ENCODE measurements at regions not wholly inside any gene's neighbourhood (a gene's known extent, or its start where the extent isn't known, plus 50 kb on each side); places are given as distances from the start of the nearest gene placed in this dataset.

DNA sequence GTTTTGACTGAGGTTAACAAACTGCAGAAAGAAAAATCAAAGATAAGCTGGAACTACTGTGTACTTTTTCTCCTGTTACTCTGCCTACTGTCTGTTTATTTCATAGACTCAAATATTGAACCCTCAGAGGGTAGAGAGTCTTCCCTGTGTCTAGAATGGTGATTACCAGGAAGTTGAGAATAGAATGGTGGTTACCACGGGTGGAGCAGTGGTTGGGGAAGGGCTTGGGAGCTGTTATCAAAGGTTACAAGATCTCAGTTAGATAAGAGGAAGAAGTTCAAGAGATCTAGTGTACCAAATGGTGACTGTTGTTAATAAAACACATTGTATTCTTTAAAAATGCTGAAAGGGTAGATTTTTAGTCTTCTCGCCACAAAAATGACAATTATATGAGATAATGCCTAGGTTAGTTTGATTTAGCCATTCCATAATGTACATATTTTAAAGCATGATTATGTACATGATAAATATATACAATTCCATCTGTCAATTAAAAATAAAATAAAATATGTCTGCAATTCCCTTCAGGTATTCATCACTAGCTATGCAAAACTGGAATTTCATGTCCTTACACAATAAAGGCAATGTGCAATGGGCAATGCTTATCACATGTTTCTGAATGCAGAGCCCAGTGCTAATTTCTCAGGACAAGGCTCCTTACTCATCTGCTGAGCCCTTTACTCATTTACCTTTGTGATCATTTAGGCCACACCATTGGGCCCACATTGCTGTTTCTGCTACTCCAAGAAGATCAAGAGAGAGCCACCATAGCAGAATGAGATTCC lies 474.3 kb upstream of the CAMK1G start:
- TF ChIP-seq, protein P1, sequence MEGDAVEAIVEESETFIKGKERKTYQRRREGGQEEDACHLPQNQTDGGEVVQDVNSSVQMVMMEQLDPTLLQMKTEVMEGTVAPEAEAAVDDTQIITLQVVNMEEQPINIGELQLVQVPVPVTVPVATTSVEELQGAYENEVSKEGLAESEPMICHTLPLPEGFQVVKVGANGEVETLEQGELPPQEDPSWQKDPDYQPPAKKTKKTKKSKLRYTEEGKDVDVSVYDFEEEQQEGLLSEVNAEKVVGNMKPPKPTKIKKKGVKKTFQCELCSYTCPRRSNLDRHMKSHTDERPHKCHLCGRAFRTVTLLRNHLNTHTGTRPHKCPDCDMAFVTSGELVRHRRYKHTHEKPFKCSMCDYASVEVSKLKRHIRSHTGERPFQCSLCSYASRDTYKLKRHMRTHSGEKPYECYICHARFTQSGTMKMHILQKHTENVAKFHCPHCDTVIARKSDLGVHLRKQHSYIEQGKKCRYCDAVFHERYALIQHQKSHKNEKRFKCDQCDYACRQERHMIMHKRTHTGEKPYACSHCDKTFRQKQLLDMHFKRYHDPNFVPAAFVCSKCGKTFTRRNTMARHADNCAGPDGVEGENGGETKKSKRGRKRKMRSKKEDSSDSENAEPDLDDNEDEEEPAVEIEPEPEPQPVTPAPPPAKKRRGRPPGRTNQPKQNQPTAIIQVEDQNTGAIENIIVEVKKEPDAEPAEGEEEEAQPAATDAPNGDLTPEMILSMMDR (IDR thresholded peaks at IDR 0.05) = no peak
- TF ChIP-seq POLR2AphosphoS5 (IDR thresholded peaks at IDR 0.05; ENCODE audit: low read depth, low read length) = no peak
- TF ChIP-seq SIN3A (IDR thresholded peaks at IDR 0.05; ENCODE audit: borderline replicate concordance, insufficient read depth, low read depth, low read length) = no peak
- TF ChIP-seq TCF7L2 (IDR thresholded peaks at IDR 0.05; ENCODE audit: low read depth, low read length) = no peak
- TF ChIP-seq, protein P2, sequence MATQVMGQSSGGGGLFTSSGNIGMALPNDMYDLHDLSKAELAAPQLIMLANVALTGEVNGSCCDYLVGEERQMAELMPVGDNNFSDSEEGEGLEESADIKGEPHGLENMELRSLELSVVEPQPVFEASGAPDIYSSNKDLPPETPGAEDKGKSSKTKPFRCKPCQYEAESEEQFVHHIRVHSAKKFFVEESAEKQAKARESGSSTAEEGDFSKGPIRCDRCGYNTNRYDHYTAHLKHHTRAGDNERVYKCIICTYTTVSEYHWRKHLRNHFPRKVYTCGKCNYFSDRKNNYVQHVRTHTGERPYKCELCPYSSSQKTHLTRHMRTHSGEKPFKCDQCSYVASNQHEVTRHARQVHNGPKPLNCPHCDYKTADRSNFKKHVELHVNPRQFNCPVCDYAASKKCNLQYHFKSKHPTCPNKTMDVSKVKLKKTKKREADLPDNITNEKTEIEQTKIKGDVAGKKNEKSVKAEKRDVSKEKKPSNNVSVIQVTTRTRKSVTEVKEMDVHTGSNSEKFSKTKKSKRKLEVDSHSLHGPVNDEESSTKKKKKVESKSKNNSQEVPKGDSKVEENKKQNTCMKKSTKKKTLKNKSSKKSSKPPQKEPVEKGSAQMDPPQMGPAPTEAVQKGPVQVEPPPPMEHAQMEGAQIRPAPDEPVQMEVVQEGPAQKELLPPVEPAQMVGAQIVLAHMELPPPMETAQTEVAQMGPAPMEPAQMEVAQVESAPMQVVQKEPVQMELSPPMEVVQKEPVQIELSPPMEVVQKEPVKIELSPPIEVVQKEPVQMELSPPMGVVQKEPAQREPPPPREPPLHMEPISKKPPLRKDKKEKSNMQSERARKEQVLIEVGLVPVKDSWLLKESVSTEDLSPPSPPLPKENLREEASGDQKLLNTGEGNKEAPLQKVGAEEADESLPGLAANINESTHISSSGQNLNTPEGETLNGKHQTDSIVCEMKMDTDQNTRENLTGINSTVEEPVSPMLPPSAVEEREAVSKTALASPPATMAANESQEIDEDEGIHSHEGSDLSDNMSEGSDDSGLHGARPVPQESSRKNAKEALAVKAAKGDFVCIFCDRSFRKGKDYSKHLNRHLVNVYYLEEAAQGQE (IDR thresholded peaks at IDR 0.05; ENCODE audit: insufficient read depth in 1 of 2, low read depth in 2 of 2, low read length in 1 of 2) = no peak

DNA sequence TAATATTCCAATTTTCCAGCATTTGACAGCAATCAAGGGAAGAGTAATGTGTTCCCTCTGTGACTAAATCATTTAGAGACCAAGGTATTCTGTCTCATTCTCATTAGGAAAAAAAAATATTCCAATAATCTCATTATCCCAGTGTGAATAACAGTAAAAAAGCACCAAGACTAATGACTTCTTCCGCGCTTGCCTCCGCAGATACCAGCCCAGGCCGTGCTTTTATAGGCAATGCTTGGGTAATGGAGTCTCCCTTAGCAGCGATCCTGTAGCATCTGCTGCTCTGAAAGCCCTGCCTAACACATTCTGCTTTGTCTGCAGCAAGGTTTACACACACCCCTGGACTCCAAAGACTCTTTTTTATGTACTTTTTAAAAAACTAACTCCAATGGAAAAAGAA lies 470.0 kb upstream of the CAMK1G start:
- no peak for DNase-seq (ENCODE audit: low read depth, low spot score)
- intact Hi-C loops (cut with micrococcal nuclease; ENCODE audit: unreplicated experiment) = no loop called here
- no peaks in the 10 kb centered on the region for H3K27me3 ChIP-seq (ENCODE audit: control insufficient read depth, insufficient read depth, low read length)
- in situ Hi-C loops (cut with HindIII; ENCODE audit: low pct_unique_long_range_greater_than_20kb, low sequenced_read_pairs) = no loop called here
- no peak for ATAC-seq
- H3K4me3 ChIP-seq (ENCODE audit: low read depth in 2 of 2, low read length in 2 of 2) = no peak overlapping the region
- H3K9me3 ChIP-seq (ENCODE audit: control insufficient read depth, insufficient read depth, low read depth, low read length) = no peaks in the 10 kb centered on the region
- CTCF ChIA-PET = no interaction called here
- TF ChIP-seq TCF7L2 (IDR thresholded peaks at IDR 0.05; ENCODE audit: low read depth, low read length) = no peak
- TF ChIP-seq, protein P2 (IDR thresholded peaks at IDR 0.05; ENCODE audit: insufficient read depth in 1 of 2, low read depth in 2 of 2, low read length in 1 of 2) = no peak
- no peak for TF ChIP-seq POLR2AphosphoS5 (IDR thresholded peaks at IDR 0.05; ENCODE audit: low read depth, low read length)
- TF ChIP-seq SIN3A (IDR thresholded peaks at IDR 0.05; ENCODE audit: borderline replicate concordance, insufficient read depth, low read depth, low read length) = no peak
- TF ChIP-seq, protein P1 (IDR thresholded peaks at IDR 0.05) = no peak
- POLR2A ChIA-PET = no interaction called here
- no peaks in the 10 kb centered on the region for H3K36me3 ChIP-seq (ENCODE audit: control insufficient read depth, insufficient read depth, low read length)
- H3K4me1 ChIP-seq (ENCODE audit: control insufficient read depth, insufficient read depth, low read length) = no peaks in the 10 kb centered on the region
- no peak overlapping the region for H3K27ac ChIP-seq (ENCODE audit: low read length)
- BruUV-seq (replicated peaks) = no TSS peak

More for the DNA sequence above, 474.3 kb upstream of the CAMK1G start:
- H3K4me1 ChIP-seq (ENCODE audit: control insufficient read depth, insufficient read depth, low read length) = no peaks in the 10 kb centered on the region
- DNase-seq (ENCODE audit: low read depth, low spot score) (no peak), ATAC-seq (no peak)
- no peak overlapping the region for H3K4me3 ChIP-seq (ENCODE audit: low read depth in 2 of 2, low read length in 2 of 2)
- no peaks in the 10 kb centered on the region for H3K36me3 ChIP-seq (ENCODE audit: control insufficient read depth, insufficient read depth, low read length)
- no peak overlapping the region for H3K27ac ChIP-seq (ENCODE audit: low read length)
- in situ Hi-C loops (cut with HindIII; ENCODE audit: low pct_unique_long_range_greater_than_20kb, low sequenced_read_pairs) = no loop called here
- H3K9me3 ChIP-seq (ENCODE audit: control insufficient read depth, insufficient read depth, low read depth, low read length) = no peaks in the 10 kb centered on the region
- ChIA-PET CTCF (no interaction called here), POLR2A (no interaction called here)
- intact Hi-C loops (cut with micrococcal nuclease; ENCODE audit: unreplicated experiment) = no loop called here
- BruUV-seq (replicated peaks) = no TSS peak
- no peaks in the 10 kb centered on the region for H3K27me3 ChIP-seq (ENCODE audit: control insufficient read depth, insufficient read depth, low read length)
